HCT116 (cell line): ENCODE measurements at regions not wholly inside any gene's neighbourhood (a gene's known extent, or its start where the extent isn't known, plus 50 kb on each side); places are given as distances from the start of the nearest gene placed in this dataset.

Experiments used
- ATAC-seq: fragments of 200-7000 bp; cut with Tn5 transposase; 2 replicates; pipeline ENCODE4 v1.9.1; 2020; ENCODE audit warnings: mild to moderate bottlenecking, moderate library complexity
- BruUV-seq: library from RNA; stranded (reverse); fragments of 400-500 nt; replicated peaks from 2 replicates; lab custom pipeline; 2021; lab: Mats Ljungman, UMichigan
- CTCF ChIA-PET: fragments of 300-600 bp; sonication (Branson Sonifier 250); formaldehyde crosslinking; loops from one replicate; lab custom pipeline; 2021; ENCODE audit warnings: antibody characterized with exemption; lab: Charles Lee
- POLR2A ChIA-PET: fragments of 300-600, 350-600 bp; sonication (Branson Sonifier 250); formaldehyde crosslinking; loops from one replicate; lab custom pipeline; 2021; ENCODE audit warnings: antibody characterized with exemption; lab: Charles Lee
- RAD21 ChIA-PET, 2 experiments: fragments of 300-600 bp; sonication (Branson Sonifier 250); formaldehyde crosslinking; loops; one replicate each; lab custom pipeline; 2023; ENCODE audit warnings: low total read pairs in 2 of 2; ENCODE audit not compliant: uncharacterized antibody in 2 of 2, unreplicated experiment in 2 of 2, low non-redundant PET in 1 of 2; lab: Charles Lee
- DNase-seq: peaks from one replicate; pipeline ENCODE4 v3.0.0-alpha.2; 2010; ENCODE audit warnings: low read depth, low spot score
- H2AFZ ChIP-seq: fragments of 200-600 bp; shearing (Covaris generic), sonication (generic); 2 replicates; pipeline ENCODE4 v1.6.1; 2017; ENCODE audit warnings: low read depth, mixed run types, mixed read lengths, antibody characterized with exemption, low read length; ENCODE audit not compliant: poor library complexity, severe bottlenecking
- H3K27ac ChIP-seq: 2 replicates; pipeline ENCODE4 v1.5.1; 2012; ENCODE audit warnings: low read depth, low read length
- H3K27me3 ChIP-seq: fragments of 200-600 bp; sonication (generic); 2 replicates; pipeline ENCODE4 v1.6.1; 2016; ENCODE audit warnings: mixed run types, low read length, mixed read lengths; ENCODE audit not compliant: insufficient read depth
- H3K36me3 ChIP-seq, 2 experiments: fragments of 200-500 bp in 1 of 2; fragments of 200-600 bp in 1 of 2; sonication (Bioruptor generic) in 1 of 2; sonication (generic) in 1 of 2; 2 replicates each; pipeline versions ENCODE4 v1.5.1 to v1.6.1; 2014 to 2016; ENCODE audit warnings: low read length in 2 of 2, inconsistent platforms in 1 of 2, mixed read lengths in 1 of 2, mixed run types in 1 of 2; ENCODE audit not compliant: insufficient read depth in 2 of 2, control insufficient read depth in 1 of 2
- H3K4me1 ChIP-seq, 2 experiments: fragments of 200-600 bp in 1 of 2; sonication (generic) in 1 of 2; 2 replicates each; pipeline versions ENCODE4 v1.5.1 to v1.6.1; 2012 to 2017; ENCODE audit warnings: low read length in 2 of 2, inconsistent platforms in 1 of 2, mild to moderate bottlenecking in 1 of 2, mixed read lengths in 1 of 2, mixed run types in 1 of 2, moderate library complexity in 1 of 2; ENCODE audit not compliant: insufficient read depth in 2 of 2, control insufficient read depth in 1 of 2
- H3K4me2 ChIP-seq: fragments of 200-600 bp; sonication (generic); 2 replicates; pipeline ENCODE4 v1.6.1; 2017; ENCODE audit warnings: mixed run types, low read length, mixed read lengths
- H3K4me3 ChIP-seq, 2 experiments: fragments of 200-600 bp in 1 of 2; sonication (generic) in 1 of 2; replicated peaks in 1 of 2; 2 replicates each; pipeline ENCODE4 v1.5.1; 2011 to 2016; ENCODE audit warnings: low read length in 2 of 2, control low read depth in 1 of 2, low read depth in 1 of 2, mild to moderate bottlenecking in 1 of 2, mixed read lengths in 1 of 2, mixed run types in 1 of 2
- H3K79me2 ChIP-seq: fragments of 200-600 bp; sonication (generic); 2 replicates; pipeline ENCODE4 v1.6.1; 2017; ENCODE audit warnings: mild to moderate bottlenecking, mixed run types, low read length, moderate library complexity, mixed read lengths; ENCODE audit not compliant: insufficient read depth
- H3K9ac ChIP-seq: fragments of 200-600 bp; sonication (generic); 2 replicates; pipeline ENCODE4 v1.6.1; 2016; ENCODE audit warnings: low read length, mixed read lengths
- H3K9me2 ChIP-seq: fragments of 200-600 bp; sonication (generic), shearing (Covaris generic); 2 replicates; pipeline ENCODE4 v1.6.1; 2017; ENCODE audit warnings: mixed run types, mild to moderate bottlenecking, moderate library complexity; ENCODE audit not compliant: insufficient read depth
- H3K9me3 ChIP-seq, 2 experiments: fragments of 200-500 bp in 1 of 2; fragments of 200-600 bp in 1 of 2; sonication (Bioruptor generic) in 1 of 2; sonication (generic) in 1 of 2; 2 replicates each; pipeline ENCODE4 v1.6.1; 2014 to 2017; ENCODE audit warnings: low read length in 2 of 2, mixed read lengths in 2 of 2, inconsistent platforms in 1 of 2, low read depth in 1 of 2, mild to moderate bottlenecking in 1 of 2, mixed run types in 1 of 2, moderate library complexity in 1 of 2; ENCODE audit not compliant: control insufficient read depth in 1 of 2, insufficient read depth in 1 of 2
- H4K20me1 ChIP-seq: fragments of 200-600 bp; sonication (generic), shearing (Covaris generic); 2 replicates; pipeline ENCODE4 v1.6.1; 2017; ENCODE audit warnings: mixed run types, mild to moderate bottlenecking, moderate library complexity; ENCODE audit not compliant: insufficient read depth
- ATF3 ChIP-seq: IDR thresholded peaks from 2 replicates; pipeline ENCODE4 v1.6.1; 2012
- CBX3 ChIP-seq: IDR thresholded peaks from 2 replicates; pipeline ENCODE4 v1.6.1; 2012; ENCODE audit warnings: low read depth
- CEBPB ChIP-seq: IDR thresholded peaks from 2 replicates; pipeline ENCODE4 v1.6.1; 2012; ENCODE audit warnings: low read depth
- CTCF ChIP-seq, 3 experiments: fragments of 200-600 bp in 1 of 3; sonication (generic) in 1 of 3; IDR thresholded peaks in 2 of 3; conservative IDR thresholded peaks in 1 of 3; 2 replicates each; pipeline ENCODE4 v1.5.1; 2012 to 2017; ENCODE audit warnings: low read depth in 2 of 3, low read length in 2 of 3, antibody characterized with exemption in 1 of 3, borderline replicate concordance in 1 of 3, control low read depth in 1 of 3, mild to moderate bottlenecking in 1 of 3, mixed read lengths in 1 of 3, mixed run types in 1 of 3, moderate library complexity in 1 of 3; ENCODE audit not compliant: insufficient read depth in 1 of 3
- EGR1 ChIP-seq: IDR thresholded peaks from 2 replicates; pipeline ENCODE4 v1.6.1; 2012; ENCODE audit warnings: low read depth
- ELF1 ChIP-seq: IDR thresholded peaks from 2 replicates; pipeline ENCODE4 v1.6.1; 2012; ENCODE audit warnings: low read depth, borderline replicate concordance
- EZH2phosphoT487 ChIP-seq: fragments of 200-600 bp; IDR thresholded peaks from 2 replicates; pipeline ENCODE4 v1.6.1; 2018; ENCODE audit warnings: antibody characterized with exemption, borderline replicate concordance
- JUND ChIP-seq: IDR thresholded peaks from 2 replicates; pipeline ENCODE4 v1.6.1; 2012
- MAX ChIP-seq: IDR thresholded peaks from 2 replicates; pipeline ENCODE4 v1.6.1; 2012
- POLR2A ChIP-seq: IDR thresholded peaks from 2 replicates; pipeline ENCODE4 v1.7.0; 2011; ENCODE audit warnings: borderline replicate concordance; ENCODE audit not compliant: insufficient read depth, insufficient read length; ENCODE audit errors: extremely low read depth
- RAD21 ChIP-seq: IDR thresholded peaks from 2 replicates; pipeline ENCODE4 v1.6.1; 2012; ENCODE audit warnings: low read depth, mild to moderate bottlenecking
- REST ChIP-seq: IDR thresholded peaks from 2 replicates; pipeline ENCODE4 v1.6.1; 2012; ENCODE audit warnings: low read depth
- SIN3A ChIP-seq: IDR thresholded peaks from 2 replicates; pipeline ENCODE4 v1.6.1; 2012; ENCODE audit warnings: low read depth
- SP1 ChIP-seq: IDR thresholded peaks from 2 replicates; pipeline ENCODE4 v1.6.1; 2012; ENCODE audit warnings: low read depth
- TCF7L2 ChIP-seq: IDR thresholded peaks from 2 replicates; pipeline ENCODE4 v1.7.0; 2011; ENCODE audit warnings: borderline replicate concordance, inconsistent platforms; ENCODE audit not compliant: insufficient read depth, insufficient read length; ENCODE audit errors: extremely low read depth
- ZBTB33 ChIP-seq: IDR thresholded peaks from 2 replicates; pipeline ENCODE4 v1.6.1; 2011; ENCODE audit warnings: mild to moderate bottlenecking, low read length, moderate library complexity; ENCODE audit not compliant: insufficient replicate concordance; ENCODE audit errors: extremely low read depth
- ZFX ChIP-seq: fragments of 450-650 bp; IDR thresholded peaks from 2 replicates; pipeline ENCODE4 v1.6.1; 2017
- ZNF274 ChIP-seq: fragments of 200-500 bp; sonication (Bioruptor generic); IDR thresholded peaks from 2 replicates; pipeline ENCODE4 v1.6.1; 2014; ENCODE audit warnings: mild to moderate bottlenecking, low read depth, low read length, inconsistent platforms
- intact Hi-C: fragments of 100-400 bp; cut with micrococcal nuclease; formaldehyde crosslinking; loops from 2 replicates; pipeline ENCODE4 v1.10.0; 2022

- Histone ChIP-seq H3K79me2 (no peaks in the 10 kb centered on the region), H3K4me3 (no peak overlapping the region), H4K20me1 (no peaks in the 10 kb centered on the region), H3K4me1 (no peaks in the 10 kb centered on the region), H3K4me2 (no peak overlapping the region), H3K9ac (no peak overlapping the region), H3K9me3 (peaks cover 4 to 24% of the 10 kb centered on the region in 2 experiments; a peak in 2 of 4 replicates), H3K27ac (no peak overlapping the region), H2AFZ (no peak overlapping the region), H3K36me3 (no peaks in the 10 kb centered on the region), H3K27me3 (no peaks in the 10 kb centered on the region), H3K9me2 (no peaks in the 10 kb centered on the region)
- ATAC-seq (no peak), DNase-seq (no peak)
- POLR2A ChIA-PET, result no interaction called here
- CTCF ChIA-PET, result no interaction called here
- no TSS peak for BruUV-seq
- RAD21 ChIA-PET, result no interaction called here
- intact Hi-C loops, result no loop called here
- TF ChIP-seq CTCF (IDR thresholded peaks at IDR 0.05 in 2 of 3, conservative IDR thresholded peaks at IDR 0.05 in 1 of 3; ENCODE audit: borderline replicate concordance in 1 of 3, insufficient read depth in 1 of 3, low read depth in 2 of 3, low read length in 2 of 3) (no peak), ATF3 (no peak), CBX3 (no peak), RAD21 (no peak), ZFX (no peak), MAX (no peak), REST (no peak), POLR2A (no peak), SIN3A (no peak), CEBPB (no peak), EGR1 (no peak), JUND (no peak), ZBTB33 (no peak), ELF1 (no peak), EZH2phosphoT487 (no peak), ZNF274 (no peak), SP1 (no peak), TCF7L2 (no peak)
Observed at GRCh38 chr13:38045278-38046048, 175.9 kb upstream of the TRPC4 start.
